GM12872 (cell line): ENCODE measurements at regions not wholly inside any gene's neighbourhood (a gene's known extent, or its start where the extent isn't known, plus 50 kb on each side); places are given as distances from the start of the nearest gene placed in this dataset.

ENCODE experiments used
- TF ChIP-seq, protein P1 (sequence below): IDR thresholded peaks from 3 replicates; pipeline ENCODE4 v1.5.1; 2011; ENCODE audit warnings: low read depth, mild to moderate bottlenecking, low read length, moderate library complexity; ENCODE audit not compliant: insufficient read depth

- TF ChIP-seq, protein P1, sequence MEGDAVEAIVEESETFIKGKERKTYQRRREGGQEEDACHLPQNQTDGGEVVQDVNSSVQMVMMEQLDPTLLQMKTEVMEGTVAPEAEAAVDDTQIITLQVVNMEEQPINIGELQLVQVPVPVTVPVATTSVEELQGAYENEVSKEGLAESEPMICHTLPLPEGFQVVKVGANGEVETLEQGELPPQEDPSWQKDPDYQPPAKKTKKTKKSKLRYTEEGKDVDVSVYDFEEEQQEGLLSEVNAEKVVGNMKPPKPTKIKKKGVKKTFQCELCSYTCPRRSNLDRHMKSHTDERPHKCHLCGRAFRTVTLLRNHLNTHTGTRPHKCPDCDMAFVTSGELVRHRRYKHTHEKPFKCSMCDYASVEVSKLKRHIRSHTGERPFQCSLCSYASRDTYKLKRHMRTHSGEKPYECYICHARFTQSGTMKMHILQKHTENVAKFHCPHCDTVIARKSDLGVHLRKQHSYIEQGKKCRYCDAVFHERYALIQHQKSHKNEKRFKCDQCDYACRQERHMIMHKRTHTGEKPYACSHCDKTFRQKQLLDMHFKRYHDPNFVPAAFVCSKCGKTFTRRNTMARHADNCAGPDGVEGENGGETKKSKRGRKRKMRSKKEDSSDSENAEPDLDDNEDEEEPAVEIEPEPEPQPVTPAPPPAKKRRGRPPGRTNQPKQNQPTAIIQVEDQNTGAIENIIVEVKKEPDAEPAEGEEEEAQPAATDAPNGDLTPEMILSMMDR = no peak
Observed at GRCh38 chr18:42409005-42409404, 454.0 kb downstream of the PIK3C3 start.

GRCh38 chr18:42412281-42412680 is 457.2 kb downstream of the PIK3C3 start:
- TF ChIP-seq, protein P1 = no peak

- TF ChIP-seq, protein P1 = no peak
Observed at GRCh38 chr18:42412896-42413295, 457.9 kb downstream of the PIK3C3 start.

DNA sequence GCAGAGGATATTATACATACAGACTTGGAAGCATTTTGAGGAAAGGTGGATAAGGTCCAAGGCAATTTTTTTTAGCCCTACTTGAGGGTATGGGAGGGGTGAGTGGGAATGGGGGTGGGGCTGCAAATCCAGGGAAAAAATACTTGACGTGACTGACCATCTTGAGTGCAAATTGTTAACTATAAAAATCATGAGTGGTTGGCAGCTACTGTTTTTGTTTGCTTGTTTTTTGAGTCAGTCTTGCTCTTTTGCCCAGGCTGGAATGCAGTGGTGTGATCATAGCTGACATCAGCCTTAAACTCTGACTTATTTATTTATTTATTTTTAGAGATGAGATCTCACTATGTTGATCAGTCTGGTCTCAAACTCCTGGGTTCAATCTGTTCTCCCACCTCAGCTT is 458.8 kb downstream of the PIK3C3 start:
- TF ChIP-seq, protein P1 = no peak

GRCh38 chr18:42414756-42415454 is 459.9 kb downstream of the PIK3C3 start:
- TF ChIP-seq, protein P1 = no peak

GRCh38 chr18:42417189-42417588 is 462.2 kb downstream of the PIK3C3 start:
- TF ChIP-seq, protein P1 = no peak

- TF ChIP-seq, protein P1 = no peak
Observed at GRCh38 chr18:42418121-42418520, 463.1 kb downstream of the PIK3C3 start.

GRCh38 chr18:42425025-42425424 is 470.0 kb downstream of the PIK3C3 start:
- TF ChIP-seq, protein P1 = no peak
